GM13977 (cell line): ENCODE measurements at regions not wholly inside any gene's neighbourhood (a gene's known extent, or its start where the extent isn't known, plus 50 kb on each side); places are given as distances from the start of the nearest gene placed in this dataset.

Experiments
- DNase-seq: peaks from one replicate; pipeline ENCODE4 v3.0.0; 2012; ENCODE audit warnings: low spot score
- CTCF ChIP-seq: IDR thresholded peaks from 2 replicates; pipeline ENCODE4 v1.5.1; 2012; ENCODE audit warnings: mild to moderate bottlenecking, control low read depth; ENCODE audit not compliant: insufficient read depth; ENCODE audit errors: extremely low read depth, missing control alignments
- in situ Hi-C: fragments of 300-500 bp; cut with MboI; formaldehyde crosslinking; loops from one replicate; pipeline ENCODE4 v1.12.0; 2022; ENCODE audit warnings: low sequenced_read_pairs, low pct_unique_long_range_greater_than_20kb, mixed read lengths, inconsistent platforms; ENCODE audit not compliant: unreplicated experiment

GRCh38 chr4:123479944-123480343 is 83.3 kb downstream of the SPRY1 start:
- no peak for TF ChIP-seq CTCF
- in situ Hi-C loops, result no loop called here
- DNase-seq, result no peak

GRCh38 chr4:123480706-123481418 is 84.3 kb downstream of the SPRY1 start:
- in situ Hi-C loops, result no loop called here
- no peak for TF ChIP-seq CTCF
- DNase-seq, result no peak

GRCh38 chr4:123481717-123482116 is 85.1 kb downstream of the SPRY1 start:
- in situ Hi-C loops, result no loop called here

GRCh38 chr4:123484291-123484926 is 87.8 kb downstream of the SPRY1 start:
- no peak for DNase-seq
- in situ Hi-C loops, result no loop called here
- no peak for TF ChIP-seq CTCF

More at GRCh38 chr4:123481717-123482116, 85.1 kb downstream of the SPRY1 start:
- TF ChIP-seq CTCF, result no peak
- no peak for DNase-seq

GRCh38 chr4:123485601-123486000 is 89.0 kb downstream of the SPRY1 start:
- no peak for TF ChIP-seq CTCF
- in situ Hi-C loops, result no loop called here
- DNase-seq, result no peak

GRCh38 chr4:123488916-123489315 is 92.3 kb downstream of the SPRY1 start:
- TF ChIP-seq CTCF, result no peak
- DNase-seq, result peak; percentile 17
- in situ Hi-C loops, result no loop called here
